GM06990 (cell line): ENCODE measurements at regions not wholly inside any gene's neighbourhood (a gene's known extent, or its start where the extent isn't known, plus 50 kb on each side); places are given as distances from the start of the nearest gene placed in this dataset.

Experiments
- DNase-seq: peaks from one replicate; pipeline ENCODE4 v3.0.0-alpha.2; 2011; ENCODE audit not compliant: insufficient read length; ENCODE audit errors: extremely low read depth
- H3K27me3 ChIP-seq: replicated peaks from 2 replicates; pipeline ENCODE4 v1.6.0; 2011; ENCODE audit warnings: low read length; ENCODE audit not compliant: control insufficient read depth, insufficient read depth
- H3K36me3 ChIP-seq: 2 replicates; pipeline ENCODE4 v1.5.1; 2011; ENCODE audit warnings: low read length; ENCODE audit not compliant: control insufficient read depth, insufficient read depth
- H3K4me3 ChIP-seq: replicated peaks from 2 replicates; pipeline ENCODE4 v1.5.1; 2011; ENCODE audit warnings: low read depth, mild to moderate bottlenecking, control low read depth, low read length
- TF ChIP-seq, protein P1 (sequence below): IDR thresholded peaks from 2 replicates; pipeline ENCODE4 v1.5.1; 2011; ENCODE audit warnings: low read length, control low read depth, mild to moderate bottlenecking, inconsistent platforms; ENCODE audit not compliant: insufficient read depth, poor library complexity, severe bottlenecking

DNA sequence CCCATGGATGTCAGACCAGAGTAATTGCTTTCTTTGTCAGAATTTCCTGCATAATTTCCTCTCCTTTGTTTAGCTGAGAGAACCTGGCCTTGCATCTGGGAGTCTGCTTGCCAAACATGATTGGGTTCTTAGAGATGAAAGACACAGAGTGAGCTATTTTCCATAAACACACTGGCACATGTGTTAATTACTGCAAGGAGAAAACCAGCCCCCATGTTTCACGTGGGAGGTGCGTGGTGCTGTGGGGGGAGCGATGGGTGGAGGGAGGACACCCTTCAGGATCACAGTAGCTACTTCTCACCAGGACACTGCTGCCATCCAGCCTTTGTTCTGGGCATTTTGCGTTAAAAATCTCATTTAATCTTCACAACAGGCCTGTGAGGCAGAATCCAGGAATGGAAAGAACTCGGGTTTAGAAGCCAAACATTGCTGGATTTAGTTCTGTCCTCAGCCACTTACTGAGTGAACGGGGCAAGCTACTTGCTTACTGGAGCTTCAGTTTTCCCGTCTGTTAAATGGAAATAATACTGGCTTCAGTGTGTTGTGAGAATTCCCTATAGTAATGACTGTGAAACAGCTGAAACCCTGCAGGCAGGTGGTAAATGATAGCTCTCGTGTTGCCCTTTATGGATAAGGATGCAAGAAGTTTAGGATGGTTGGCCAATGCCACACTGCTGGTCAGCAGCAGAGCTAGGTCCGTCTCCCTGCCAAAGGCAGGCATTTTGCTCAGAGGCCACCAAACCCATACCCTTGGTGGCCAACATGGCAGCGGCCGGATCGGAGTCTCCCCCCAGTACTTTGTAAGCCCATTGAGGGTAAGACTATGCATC lies 100.1 kb upstream of the ASAP2 start:
- TF ChIP-seq, protein P1, sequence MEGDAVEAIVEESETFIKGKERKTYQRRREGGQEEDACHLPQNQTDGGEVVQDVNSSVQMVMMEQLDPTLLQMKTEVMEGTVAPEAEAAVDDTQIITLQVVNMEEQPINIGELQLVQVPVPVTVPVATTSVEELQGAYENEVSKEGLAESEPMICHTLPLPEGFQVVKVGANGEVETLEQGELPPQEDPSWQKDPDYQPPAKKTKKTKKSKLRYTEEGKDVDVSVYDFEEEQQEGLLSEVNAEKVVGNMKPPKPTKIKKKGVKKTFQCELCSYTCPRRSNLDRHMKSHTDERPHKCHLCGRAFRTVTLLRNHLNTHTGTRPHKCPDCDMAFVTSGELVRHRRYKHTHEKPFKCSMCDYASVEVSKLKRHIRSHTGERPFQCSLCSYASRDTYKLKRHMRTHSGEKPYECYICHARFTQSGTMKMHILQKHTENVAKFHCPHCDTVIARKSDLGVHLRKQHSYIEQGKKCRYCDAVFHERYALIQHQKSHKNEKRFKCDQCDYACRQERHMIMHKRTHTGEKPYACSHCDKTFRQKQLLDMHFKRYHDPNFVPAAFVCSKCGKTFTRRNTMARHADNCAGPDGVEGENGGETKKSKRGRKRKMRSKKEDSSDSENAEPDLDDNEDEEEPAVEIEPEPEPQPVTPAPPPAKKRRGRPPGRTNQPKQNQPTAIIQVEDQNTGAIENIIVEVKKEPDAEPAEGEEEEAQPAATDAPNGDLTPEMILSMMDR, result no peak
- no peaks in the 10 kb centered on the region for H3K27me3 ChIP-seq
- H3K36me3 ChIP-seq, result no peaks in the 10 kb centered on the region
- H3K4me3 ChIP-seq, result no peak overlapping the region
- DNase-seq, result no peak

DNA sequence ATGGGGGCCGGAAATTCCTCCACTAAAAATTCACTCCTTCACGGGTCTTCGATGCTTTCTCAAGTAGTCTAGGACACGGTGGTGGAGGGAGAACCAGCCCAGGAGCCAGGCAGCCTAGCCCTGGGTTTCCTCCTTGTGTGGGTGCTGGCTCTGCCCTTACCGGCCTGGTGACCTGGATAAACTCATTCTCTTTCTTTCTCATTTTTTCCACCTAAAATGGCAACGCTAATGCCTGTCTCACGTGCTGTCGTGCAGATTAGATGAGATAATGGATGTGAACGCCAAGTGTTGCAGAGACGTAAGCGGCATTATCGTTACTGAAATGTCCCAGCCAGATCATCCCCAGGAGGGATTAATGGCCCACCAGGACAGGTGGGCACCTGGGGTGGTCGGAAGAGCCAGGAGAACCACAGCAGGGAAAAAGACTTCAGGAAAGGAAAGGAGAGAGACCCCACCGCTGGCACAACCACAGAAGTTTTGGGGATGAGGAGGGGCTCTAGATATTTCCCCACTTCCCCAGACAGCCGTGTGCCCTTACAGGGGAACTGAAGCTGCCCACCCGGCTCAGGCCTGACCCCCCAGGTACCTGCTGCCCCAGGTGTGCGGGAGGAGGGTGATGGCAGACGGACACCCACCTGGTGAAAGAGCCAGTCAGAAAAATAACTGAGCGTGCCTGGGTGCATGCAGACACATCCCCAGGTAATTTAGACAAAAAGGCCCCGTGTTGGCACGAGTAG lies 100.8 kb upstream of the ASAP2 start:
- no peak overlapping the region for H3K4me3 ChIP-seq
- H3K27me3 ChIP-seq, result no peaks in the 10 kb centered on the region

DNA sequence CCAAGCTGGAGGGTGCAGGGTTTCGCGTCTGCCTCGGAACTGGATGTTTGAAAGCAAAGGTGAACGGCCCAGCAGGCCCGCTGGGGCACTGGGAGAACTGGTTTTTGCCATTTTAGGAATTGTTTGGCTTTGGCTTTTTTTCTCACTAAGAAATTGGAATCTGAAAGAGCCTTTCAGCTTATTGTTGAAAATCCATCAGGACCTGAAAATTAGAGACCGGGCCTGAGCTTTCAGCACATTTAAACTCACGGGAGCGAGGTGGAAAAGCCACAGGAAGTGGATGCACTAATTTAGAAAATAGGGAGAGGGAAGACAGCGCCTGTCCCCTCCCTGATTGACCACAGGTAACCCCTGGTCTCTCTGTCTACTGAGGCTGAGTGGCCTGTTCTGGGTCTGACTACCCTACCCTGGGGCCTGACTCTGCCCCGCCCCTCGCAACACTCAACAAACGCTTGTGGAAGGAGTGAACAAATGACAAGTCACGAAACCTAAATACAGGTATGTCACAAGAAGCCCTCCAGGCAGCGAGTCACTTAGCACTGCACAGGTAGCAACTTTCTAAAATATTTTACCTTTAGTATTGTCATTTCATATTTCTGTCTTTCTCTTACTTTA lies 100.3 kb upstream of the MBOAT2 start:
- Histone ChIP-seq H3K36me3 (no peaks in the 10 kb centered on the region), H3K4me3 (no peak overlapping the region), H3K27me3 (no peaks in the 10 kb centered on the region)
- TF ChIP-seq, protein P1, result no peak
- no peak for DNase-seq

More for the DNA sequence above, 100.8 kb upstream of the ASAP2 start:
- TF ChIP-seq, protein P1, result no peak
- H3K36me3 ChIP-seq, result no peaks in the 10 kb centered on the region
- no peak for DNase-seq

DNA sequence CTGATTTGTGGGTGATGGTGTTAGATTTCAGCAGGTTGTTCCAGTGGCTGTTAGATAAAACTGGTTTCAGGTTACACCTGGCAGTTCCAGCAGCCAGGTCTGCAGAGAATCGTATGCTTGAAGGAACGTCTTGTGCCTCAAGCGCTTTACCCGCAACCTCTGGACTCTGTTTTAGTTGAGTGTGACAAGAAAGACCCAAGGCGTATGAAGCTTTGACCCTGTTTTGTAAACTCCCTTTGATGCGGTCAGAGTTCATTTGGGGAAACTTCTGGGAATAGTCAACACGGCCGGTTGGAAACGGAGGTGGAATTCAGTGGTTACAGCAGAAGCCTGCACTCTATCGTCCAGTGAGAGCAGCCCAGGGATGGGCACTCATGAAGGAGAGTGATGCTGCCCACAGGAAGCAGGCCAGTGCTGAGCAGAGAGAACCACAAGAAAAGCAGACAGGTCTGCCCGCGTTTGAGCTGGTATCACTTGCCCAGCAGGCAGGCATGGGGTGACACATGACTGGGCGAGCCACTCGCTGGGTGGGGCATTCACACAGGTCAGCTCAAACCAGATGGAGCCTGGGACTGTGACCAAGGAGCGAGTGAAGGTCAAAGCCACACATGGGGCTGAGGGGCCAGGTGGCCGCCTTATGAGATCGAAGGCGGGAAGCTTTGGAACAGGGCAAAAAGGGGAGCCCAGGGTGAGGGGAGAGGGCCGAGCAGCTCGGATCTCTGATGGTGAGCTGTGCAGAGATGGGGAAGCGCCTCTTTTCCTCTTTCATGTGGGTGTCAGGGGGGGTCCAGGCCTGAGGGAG lies 99.6 kb upstream of the MBOAT2 start:
- DNase-seq, result no peak
- no peaks in the 10 kb centered on the region for H3K27me3 ChIP-seq
- H3K36me3 ChIP-seq, result no peaks in the 10 kb centered on the region
- H3K4me3 ChIP-seq, result no peak overlapping the region
- TF ChIP-seq, protein P1, result no peak

DNA sequence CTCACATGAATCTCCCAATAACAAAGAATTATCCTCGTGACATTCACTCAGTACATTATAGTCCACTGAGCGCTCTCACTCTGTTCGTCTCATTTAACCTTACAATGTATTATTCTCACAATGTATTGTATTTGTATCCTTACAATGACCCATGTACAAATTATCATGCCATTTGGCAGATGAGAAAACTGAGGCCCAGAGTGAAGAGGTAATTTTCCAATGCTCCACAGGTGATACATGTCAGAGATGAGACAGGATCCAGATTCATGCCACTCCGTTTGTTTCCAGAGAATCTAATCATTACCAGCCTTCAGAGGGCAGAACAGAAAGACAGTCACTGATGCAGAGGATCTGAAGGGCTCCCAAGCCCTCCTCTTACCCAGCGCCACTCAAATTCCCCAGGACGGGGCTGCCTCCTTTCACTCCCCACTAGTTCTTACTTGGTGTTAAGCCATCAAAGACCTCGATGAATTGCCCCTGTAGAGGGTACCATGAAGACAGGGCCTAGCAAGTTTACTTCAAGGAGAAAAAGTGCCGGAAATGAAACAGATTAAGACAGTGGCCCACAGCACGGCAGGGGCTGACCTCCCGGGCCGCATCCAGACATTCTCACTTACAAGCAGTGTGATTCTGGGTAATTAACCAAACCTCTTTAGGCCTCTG lies 98.4 kb upstream of the MBOAT2 start:
- Histone ChIP-seq H3K4me3 (no peak overlapping the region), H3K27me3 (no peaks in the 10 kb centered on the region), H3K36me3 (no peaks in the 10 kb centered on the region)
- no peak for DNase-seq
- TF ChIP-seq, protein P1, result no peak
